B cell (primary cell): ENCODE measurements at regions not wholly inside any gene's neighbourhood (a gene's known extent, or its start where the extent isn't known, plus 50 kb on each side); places are given as distances from the start of the nearest gene placed in this dataset.

ENCODE experiments used
- ATAC-seq: fragments of 200-7000 bp; cut with Tn5 transposase; one replicate; pipeline ENCODE4 v1.10.0; 2021; ENCODE audit warnings: low read depth, mild to moderate bottlenecking, moderate number of reproducible peaks, moderate library complexity
- CTCF ChIA-PET: fragments of 350-600 bp; sonication (Branson Sonifier 250); formaldehyde crosslinking; loops from one replicate; lab custom pipeline; 2021; ENCODE audit warnings: antibody characterized with exemption, inconsistent platforms; lab: Charles Lee
- POLR2A ChIA-PET: fragments of 350-600 bp; sonication (Branson Sonifier 250); formaldehyde crosslinking; loops from one replicate; lab custom pipeline; 2021; ENCODE audit warnings: antibody characterized with exemption; lab: Charles Lee
- DNase-seq: peaks from one replicate; pipeline ENCODE4 v3.0.0; 2013
- H2AFZ ChIP-seq: 2 replicates; pipeline ENCODE4 v1.6.1; 2012; ENCODE audit warnings: mild to moderate bottlenecking, low read depth, low read length; ENCODE audit not compliant: insufficient read depth, poor library complexity, severe bottlenecking
- H3K27ac ChIP-seq, 2 donors: 1 replicate in 1 of 2; 2 replicates in 1 of 2; pipeline ENCODE4 v1.5.1; 2012 to 2013; ENCODE audit warnings: low read length in 2 of 2, mild to moderate bottlenecking in 2 of 2, moderate library complexity in 1 of 2
- H3K27me3 ChIP-seq, 4 experiments: fragments of 200-600 bp in 1 of 4; sonication (generic) in 1 of 4; replicated peaks in 1 of 4; 1 replicate in 2 of 4; 2 replicates in 2 of 4; pipeline versions ENCODE4 v1.6.1 to v1.7.0; 2013 to 2016; ENCODE audit warnings: low read length in 3 of 4, mild to moderate bottlenecking in 2 of 4, mixed read lengths in 1 of 4, moderate library complexity in 1 of 4; ENCODE audit not compliant: insufficient read depth in 4 of 4, control insufficient read depth in 3 of 4; ENCODE audit errors: control extremely low read depth in 1 of 4
- H3K36me3 ChIP-seq, 2 experiments: replicated peaks in 1 of 2; 1 replicate in 1 of 2; 2 replicates in 1 of 2; pipeline versions ENCODE4 v1.6.1 to v1.7.1; 2013; ENCODE audit warnings: low read length in 1 of 2; ENCODE audit not compliant: insufficient read depth in 2 of 2, control insufficient read depth in 1 of 2; ENCODE audit errors: control extremely low read depth in 1 of 2, extremely low read depth in 1 of 2
- H3K4me1 ChIP-seq, 2 donors: fragments of 200-600 bp in 1 of 2; sonication (generic) in 1 of 2; 1 replicate in 1 of 2; 2 replicates in 1 of 2; pipeline versions ENCODE4 v1.5.1 to v1.6.1; 2013 to 2017; ENCODE audit warnings: low read length in 2 of 2; ENCODE audit not compliant: control insufficient read depth in 2 of 2, insufficient read depth in 2 of 2
- H3K4me2 ChIP-seq: replicated peaks from 2 replicates; pipeline ENCODE3; 2012; ENCODE audit warnings: mild to moderate bottlenecking, low read depth, low read length; ENCODE audit not compliant: poor library complexity, severe bottlenecking
- H3K4me3 ChIP-seq, 5 experiments: fragments of 200-600 bp in 1 of 5; sonication (generic) in 1 of 5; 1 replicate in 3 of 5; 2 replicates in 2 of 5; pipeline versions ENCODE4 v1.5.1 to v1.7.0; 2011 to 2016; ENCODE audit warnings: low read length in 4 of 5, mild to moderate bottlenecking in 4 of 5, low read depth in 2 of 5, control low read depth in 1 of 5, moderate library complexity in 1 of 5; ENCODE audit not compliant: insufficient read depth in 1 of 5; ENCODE audit errors: control extremely low read depth in 1 of 5, extremely low read depth in 1 of 5
- H3K79me2 ChIP-seq: fragments of 200-600 bp; sonication (generic); one replicate; pipeline ENCODE4 v1.6.0; 2016; ENCODE audit warnings: low read length; ENCODE audit not compliant: control insufficient read depth, insufficient read depth
- H3K9ac ChIP-seq: fragments of 200-600 bp; sonication (generic); 2 replicates; pipeline ENCODE4 v1.6.1; 2017; ENCODE audit warnings: mild to moderate bottlenecking, low read length, moderate library complexity
- H3K9me3 ChIP-seq, 3 donors: one replicate each; pipeline versions ENCODE4 v1.6.1 to v1.7.1; 2013; ENCODE audit warnings: low read length in 2 of 3; ENCODE audit not compliant: control insufficient read depth in 2 of 3, insufficient read depth in 1 of 3; ENCODE audit errors: control extremely low read depth in 1 of 3
- H4K20me1 ChIP-seq: 2 replicates; pipeline ENCODE4 v1.6.0; 2012; ENCODE audit warnings: mild to moderate bottlenecking, low read length; ENCODE audit not compliant: insufficient read depth, control insufficient read depth, poor library complexity, severe bottlenecking
- H3K27ac Mint-ChIP-seq: one replicate; pipeline ENCODE4 v1.8.0; 2021; ENCODE audit warnings: mixed read lengths
- H3K27me3 Mint-ChIP-seq: one replicate; pipeline ENCODE4 v1.8.0; 2021; ENCODE audit warnings: mixed read lengths
- H3K4me1 Mint-ChIP-seq: one replicate; pipeline ENCODE4 v1.8.0; 2021; ENCODE audit warnings: mixed read lengths
- H3K4me3 Mint-ChIP-seq: one replicate; pipeline ENCODE4 v1.8.0; 2021; ENCODE audit warnings: mixed read lengths
- H3K9me3 Mint-ChIP-seq: one replicate; pipeline ENCODE4 v1.8.0; 2022; ENCODE audit warnings: mixed read lengths; ENCODE audit not compliant: insufficient read depth
- CTCF ChIP-seq: fragments of 200-600 bp; IDR thresholded peaks from one replicate; pipeline ENCODE4 v1.8.0; 2022; ENCODE audit warnings: antibody characterized with exemption, mild to moderate bottlenecking
- EZH2 ChIP-seq: IDR thresholded peaks from 2 replicates; pipeline ENCODE4 v1.6.1; 2012; ENCODE audit warnings: borderline replicate concordance, low read depth, mild to moderate bottlenecking, moderate library complexity, low read length; ENCODE audit not compliant: insufficient read depth, poor library complexity, severe bottlenecking
- WGBS: methylation state at CpG from one replicate; pipeline ENCODE4 v1.1.5; 2013; ENCODE audit warnings: missing lambda C conversion rate; ENCODE audit not compliant: insufficient coverage; 5-methylcytosine and 5-hydroxymethylcytosine counted together
- intact Hi-C: fragments of 100-400 bp; cut with micrococcal nuclease; formaldehyde crosslinking; loops from one replicate; pipeline ENCODE4 v1.10.0; 2022

- peaks cover 12% of the 10 kb centered on the region for H3K27me3 Mint-ChIP-seq
- H3K27me3 ChIP-seq = peaks cover 0 to 4% (median 0%) of the 10 kb centered on the region in 4 experiments
- H3K27ac ChIP-seq = no peak overlapping the region
- H3K9me3 Mint-ChIP-seq = no peaks in the 10 kb centered on the region
- WGBS = no CpG with 5 or more reads among the region's 4 CpGs
- no peaks in the 10 kb centered on the region for H3K4me1 ChIP-seq
- no peak overlapping the region for H3K27ac Mint-ChIP-seq
- no peaks in the 10 kb centered on the region for H3K79me2 ChIP-seq
- H2AFZ ChIP-seq = no peak overlapping the region
- no peaks in the 10 kb centered on the region for H3K36me3 ChIP-seq
- H3K4me2 ChIP-seq = no peak overlapping the region
- H3K9ac ChIP-seq = no peak overlapping the region
- POLR2A ChIA-PET = no interaction called here
- DNase-seq (no peak), ATAC-seq (no peak)
- no peaks in the 10 kb centered on the region for H4K20me1 ChIP-seq
- H3K9me3 ChIP-seq = no peaks in the 10 kb centered on the region
- TF ChIP-seq CTCF = no peak
- no peak overlapping the region for H3K4me3 Mint-ChIP-seq
- CTCF ChIA-PET = interaction anchor here (0.8 to 1.2 kb wide), 2 partner anchors 9 to 14 kb away, joined by 3 to 4 read pairs; no protein-coding TSS in a partner anchor
- no peaks in the 10 kb centered on the region for H3K4me1 Mint-ChIP-seq
- intact Hi-C loops = no loop called here
- H3K4me3 ChIP-seq = no peak overlapping the region
These were observed 80.1 kb upstream of the IFNG-AS1 start for GRCh38 chr12:67909091-67909531.

GRCh38 chr12:67909681-67910080, 79.6 kb upstream of the IFNG-AS1 start:
- H3K79me2 ChIP-seq = no peaks in the 10 kb centered on the region
- CTCF ChIA-PET = interaction anchor here (0.8 to 1.2 kb wide), 2 partner anchors 8 to 13 kb away, joined by 3 to 4 read pairs; no protein-coding TSS in a partner anchor
- no peak overlapping the region for H3K9ac ChIP-seq
- no peaks in the 10 kb centered on the region for H3K9me3 ChIP-seq
- peaks cover 0 to 4% (median 0%) of the 10 kb centered on the region in 4 experiments for H3K27me3 ChIP-seq
- intact Hi-C loops = no loop called here
- no peak overlapping the region for H3K4me2 ChIP-seq
- TF ChIP-seq CTCF = no peak
- TF ChIP-seq EZH2 = no peak
- H4K20me1 ChIP-seq = no peaks in the 10 kb centered on the region
- H3K27ac ChIP-seq = no peak overlapping the region
- H3K4me1 ChIP-seq = no peaks in the 10 kb centered on the region
- H2AFZ ChIP-seq = no peak overlapping the region
- no CpG with 5 or more reads among the region's 2 CpGs for WGBS
- ATAC-seq = no peak
- H3K27ac Mint-ChIP-seq = no peak overlapping the region
- no peaks in the 10 kb centered on the region for H3K36me3 ChIP-seq
- no peaks in the 10 kb centered on the region for H3K4me1 Mint-ChIP-seq
- peaks cover 16% of the 10 kb centered on the region for H3K27me3 Mint-ChIP-seq
- no peak overlapping the region for H3K4me3 Mint-ChIP-seq
- H3K4me3 ChIP-seq = no peak overlapping the region
- DNase-seq = no peak
- POLR2A ChIA-PET = no interaction called here
- H3K9me3 Mint-ChIP-seq = no peaks in the 10 kb centered on the region
